ENCODE measurements at regions not wholly inside any gene's neighbourhood (a gene's known extent, or its start where the extent isn't known, plus 50 kb on each side); places are given as distances from the start of the nearest gene placed in this dataset.

- Histone ChIP-seq H3K9me3 (no peaks in the 10 kb centered on the region), H3K27me3 (no peaks in the 10 kb centered on the region), H3K4me1 (no peaks in the 10 kb centered on the region), H3K36me3 (replicated peaks in 1 of 2; ENCODE audit: insufficient read depth in 1 of 2, low read depth in 2 of 2) (no peaks in the 10 kb centered on the region), H3K27ac (no peak overlapping the region), H3K4me3 (no peak overlapping the region)
- DNase-seq (no peak), ATAC-seq (no peak)
- WGBS, 2 donors: 71 to 72% methylated on average over 5 of the region's 5 CpGs
- TF ChIP-seq CTCF (IDR thresholded peaks at IDR 0.05): no peak
- no peak for TF ChIP-seq POLR2A (IDR thresholded peaks at IDR 0.05)
- intact Hi-C loops (cut with DNase I): no loop called here
Observed at GRCh38 chr4:18197467-18197866, 175.9 kb upstream of the LCORL start.

- no peak for TF ChIP-seq POLR2A (IDR thresholded peaks at IDR 0.05)
- TF ChIP-seq CTCF (IDR thresholded peaks at IDR 0.05): no peak
- 41 to 45% methylated on average over 6 of the region's 6 CpGs for WGBS, 2 donors
Observed at GRCh38 chr4:18194278-18194677, 172.7 kb upstream of the LCORL start.

GRCh38 chr4:18192901-18193300 lies 171.3 kb upstream of the LCORL start:
- H3K4me1 ChIP-seq: no peaks in the 10 kb centered on the region
- 50 to 54% methylated on average over 3 of the region's 3 CpGs for WGBS, 2 donors
- ATAC-seq (no peak), DNase-seq (no peak)
- intact Hi-C loops (cut with DNase I): no loop called here
- H3K36me3 ChIP-seq (replicated peaks in 1 of 2; ENCODE audit: insufficient read depth in 1 of 2, low read depth in 2 of 2): no peaks in the 10 kb centered on the region
- TF ChIP-seq CTCF (IDR thresholded peaks at IDR 0.05): no peak
- TF ChIP-seq POLR2A (IDR thresholded peaks at IDR 0.05): no peak
- no peak overlapping the region for H3K27ac ChIP-seq
- H3K27me3 ChIP-seq: no peaks in the 10 kb centered on the region
- no peak overlapping the region for H3K4me3 ChIP-seq
- no peaks in the 10 kb centered on the region for H3K9me3 ChIP-seq

More at GRCh38 chr4:18194278-18194677, 172.7 kb upstream of the LCORL start:
- ATAC-seq (no peak), DNase-seq (no peak)
- Histone ChIP-seq H3K27ac (no peak overlapping the region), H3K4me3 (no peak overlapping the region), H3K9me3 (no peaks in the 10 kb centered on the region), H3K36me3 (replicated peaks in 1 of 2; ENCODE audit: insufficient read depth in 1 of 2, low read depth in 2 of 2) (no peaks in the 10 kb centered on the region), H3K4me1 (no peaks in the 10 kb centered on the region), H3K27me3 (no peaks in the 10 kb centered on the region)
- intact Hi-C loops (cut with DNase I): no loop called here

GRCh38 chr4:18185491-18185890 lies 163.9 kb upstream of the LCORL start:
- Histone ChIP-seq H3K36me3 (replicated peaks in 1 of 2; ENCODE audit: insufficient read depth in 1 of 2, low read depth in 2 of 2) (no peaks in the 10 kb centered on the region), H3K4me3 (no peak overlapping the region), H3K27me3 (no peaks in the 10 kb centered on the region), H3K9me3 (no peaks in the 10 kb centered on the region), H3K27ac (no peak overlapping the region), H3K4me1 (no peaks in the 10 kb centered on the region)
- intact Hi-C loops (cut with DNase I): no loop called here
- DNase-seq: no peak
- TF ChIP-seq CTCF (IDR thresholded peaks at IDR 0.05): no peak
- no peak for TF ChIP-seq POLR2A (IDR thresholded peaks at IDR 0.05)
- 70 to 75% methylated on average over 2 of the region's 2 CpGs for WGBS, 2 donors
- no peak for ATAC-seq

GRCh38 chr4:18180892-18181291 lies 159.3 kb upstream of the LCORL start:
- no peaks in the 10 kb centered on the region for H3K4me1 ChIP-seq
- no peak for ATAC-seq

More at GRCh38 chr4:18180892-18181291, 159.3 kb upstream of the LCORL start:
- H3K9me3 ChIP-seq: no peaks in the 10 kb centered on the region
- intact Hi-C loops (cut with DNase I): no loop called here
- no peak for TF ChIP-seq POLR2A (IDR thresholded peaks at IDR 0.05)
- TF ChIP-seq CTCF (IDR thresholded peaks at IDR 0.05): no peak
- no peaks in the 10 kb centered on the region for H3K36me3 ChIP-seq (replicated peaks in 1 of 2; ENCODE audit: insufficient read depth in 1 of 2, low read depth in 2 of 2)
- no peaks in the 10 kb centered on the region for H3K27me3 ChIP-seq
- no peak overlapping the region for H3K27ac ChIP-seq
- H3K4me3 ChIP-seq: no peak overlapping the region
- no peak for DNase-seq
